A549 (cell line): ENCODE measurements at regions not wholly inside any gene's neighbourhood (a gene's known extent, or its start where the extent isn't known, plus 50 kb on each side); places are given as distances from the start of the nearest gene placed in this dataset.

Experiments used
- CBX2 ChIP-seq: fragments of 200-600 bp; sonication (generic); IDR thresholded peaks from 2 replicates; pipeline ENCODE4 v1.6.1; 2016; ENCODE audit warnings: low read depth, mild to moderate bottlenecking, borderline replicate concordance
- CEBPB ChIP-seq, 2 experiments: fragments of >200 bp in 1 of 2; sonication (Bioruptor Twin) in 1 of 2; formaldehyde crosslinking in 1 of 2; IDR thresholded peaks; 2 replicates each; pipeline ENCODE4 v1.6.1; 2012 to 2016
- CTCF ChIP-seq: fragments of >200 bp; sonication (Bioruptor Twin); formaldehyde crosslinking; IDR thresholded peaks from 3 replicates; pipeline ENCODE4 v1.5.1; 2016
- EP300 ChIP-seq, 2 experiments: fragments of >200 bp; sonication (Bioruptor Twin); formaldehyde crosslinking; IDR thresholded peaks; 2 replicates in 1 of 2; 3 replicates in 1 of 2; pipeline ENCODE4 v1.6.1; 2016 to 2017
- ESRRA ChIP-seq: fragments of 150-350 bp; IDR thresholded peaks from 2 replicates; pipeline ENCODE4 v1.6.1; 2014; ENCODE audit warnings: mild to moderate bottlenecking, low read length, borderline replicate concordance
- JUN ChIP-seq, 2 experiments: fragments of >200 bp; sonication (Bioruptor Twin); formaldehyde crosslinking; IDR thresholded peaks; 2 replicates in 1 of 2; 3 replicates in 1 of 2; pipeline ENCODE4 v1.6.1; 2016 to 2017
- MYC ChIP-seq: IDR thresholded peaks from 2 replicates; pipeline ENCODE4 v1.6.1; 2012; ENCODE audit warnings: mild to moderate bottlenecking, inconsistent platforms, low read length, improper control_type of control experiment, borderline replicate concordance
- POLR2A ChIP-seq: IDR thresholded peaks from 2 replicates; pipeline ENCODE4 v1.6.1; 2012; ENCODE audit warnings: mild to moderate bottlenecking, low read length
- RNF2 ChIP-seq: fragments of 200-600 bp; sonication (generic); IDR thresholded peaks from 2 replicates; pipeline ENCODE4 v1.6.1; 2016; ENCODE audit warnings: low read depth, mild to moderate bottlenecking, antibody characterized with exemption, moderate library complexity, borderline replicate concordance
- SREBF2 ChIP-seq: fragments of 450-650 bp; IDR thresholded peaks from 2 replicates; pipeline ENCODE4 v1.6.1; 2014; ENCODE audit warnings: mild to moderate bottlenecking, moderate library complexity
- ZSCAN20 ChIP-seq: fragments of 250-450 bp; sonication (Bioruptor Pico); IDR thresholded peaks from 2 replicates; pipeline ENCODE4 v1.8.0; 2022; ENCODE audit warnings: mild to moderate bottlenecking, moderate library complexity
- TF ChIP-seq, protein P1 (sequence below): fragments of 450-650 bp; IDR thresholded peaks from 2 replicates; pipeline ENCODE4 v1.6.1; 2014; ENCODE audit warnings: antibody characterized with exemption
- TF ChIP-seq, protein P2 (sequence below): fragments of 200-600 bp; sonication (generic); IDR thresholded peaks from 2 replicates; pipeline ENCODE4 v1.6.1; 2016; ENCODE audit warnings: antibody characterized with exemption, mild to moderate bottlenecking, moderate library complexity

DNA sequence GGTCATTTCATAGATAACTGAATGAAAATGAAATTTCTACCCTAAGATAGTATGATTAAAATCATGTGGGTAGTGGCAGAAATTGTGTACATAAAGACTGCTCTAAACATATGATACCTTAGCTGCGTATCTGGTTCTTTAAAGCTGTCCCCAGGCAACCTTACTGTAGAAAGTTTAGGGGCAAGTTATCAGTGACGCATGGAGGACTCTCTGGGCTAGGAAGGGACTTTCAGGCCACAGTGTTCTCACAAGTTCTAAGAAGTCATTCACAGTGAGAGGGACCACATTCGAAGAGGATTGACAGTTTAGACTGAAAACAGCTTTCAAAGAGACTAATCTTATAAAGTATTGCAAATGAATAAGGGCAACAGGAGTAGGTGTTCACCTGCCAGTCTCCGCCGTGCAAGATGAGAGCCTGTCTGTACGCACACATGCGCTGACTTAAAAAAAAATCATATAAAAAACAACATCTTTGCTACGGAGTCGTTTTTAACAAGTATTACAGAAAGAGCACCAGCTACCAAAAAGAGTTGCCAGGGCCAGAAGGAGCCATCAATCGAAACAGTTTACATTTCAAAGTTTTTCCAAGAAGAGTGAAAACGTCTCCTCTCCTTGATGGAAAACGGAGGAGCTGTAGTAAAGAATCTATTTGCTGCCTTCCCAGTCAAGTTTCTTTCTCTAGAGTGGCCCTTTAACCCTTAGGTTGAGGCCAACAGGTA lies 146.3 kb downstream of the CETN3 start:
- TF ChIP-seq ESRRA = no peak
- TF ChIP-seq ZSCAN20 (CRISPR knock-in tag) = no peak
- TF ChIP-seq JUN (IDR thresholded peaks at IDR 0.05) = no peak
- no peak for TF ChIP-seq MYC
- no peak for TF ChIP-seq CTCF
- no peak for TF ChIP-seq EP300 (IDR thresholded peaks at IDR 0.05)
- no peak for TF ChIP-seq POLR2A
- no peak for TF ChIP-seq CEBPB (IDR thresholded peaks at IDR 0.05)
- TF ChIP-seq, protein P1, sequence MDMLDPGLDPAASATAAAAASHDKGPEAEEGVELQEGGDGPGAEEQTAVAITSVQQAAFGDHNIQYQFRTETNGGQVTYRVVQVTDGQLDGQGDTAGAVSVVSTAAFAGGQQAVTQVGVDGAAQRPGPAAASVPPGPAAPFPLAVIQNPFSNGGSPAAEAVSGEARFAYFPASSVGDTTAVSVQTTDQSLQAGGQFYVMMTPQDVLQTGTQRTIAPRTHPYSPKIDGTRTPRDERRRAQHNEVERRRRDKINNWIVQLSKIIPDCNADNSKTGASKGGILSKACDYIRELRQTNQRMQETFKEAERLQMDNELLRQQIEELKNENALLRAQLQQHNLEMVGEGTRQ = no peak
- TF ChIP-seq, protein P2, sequence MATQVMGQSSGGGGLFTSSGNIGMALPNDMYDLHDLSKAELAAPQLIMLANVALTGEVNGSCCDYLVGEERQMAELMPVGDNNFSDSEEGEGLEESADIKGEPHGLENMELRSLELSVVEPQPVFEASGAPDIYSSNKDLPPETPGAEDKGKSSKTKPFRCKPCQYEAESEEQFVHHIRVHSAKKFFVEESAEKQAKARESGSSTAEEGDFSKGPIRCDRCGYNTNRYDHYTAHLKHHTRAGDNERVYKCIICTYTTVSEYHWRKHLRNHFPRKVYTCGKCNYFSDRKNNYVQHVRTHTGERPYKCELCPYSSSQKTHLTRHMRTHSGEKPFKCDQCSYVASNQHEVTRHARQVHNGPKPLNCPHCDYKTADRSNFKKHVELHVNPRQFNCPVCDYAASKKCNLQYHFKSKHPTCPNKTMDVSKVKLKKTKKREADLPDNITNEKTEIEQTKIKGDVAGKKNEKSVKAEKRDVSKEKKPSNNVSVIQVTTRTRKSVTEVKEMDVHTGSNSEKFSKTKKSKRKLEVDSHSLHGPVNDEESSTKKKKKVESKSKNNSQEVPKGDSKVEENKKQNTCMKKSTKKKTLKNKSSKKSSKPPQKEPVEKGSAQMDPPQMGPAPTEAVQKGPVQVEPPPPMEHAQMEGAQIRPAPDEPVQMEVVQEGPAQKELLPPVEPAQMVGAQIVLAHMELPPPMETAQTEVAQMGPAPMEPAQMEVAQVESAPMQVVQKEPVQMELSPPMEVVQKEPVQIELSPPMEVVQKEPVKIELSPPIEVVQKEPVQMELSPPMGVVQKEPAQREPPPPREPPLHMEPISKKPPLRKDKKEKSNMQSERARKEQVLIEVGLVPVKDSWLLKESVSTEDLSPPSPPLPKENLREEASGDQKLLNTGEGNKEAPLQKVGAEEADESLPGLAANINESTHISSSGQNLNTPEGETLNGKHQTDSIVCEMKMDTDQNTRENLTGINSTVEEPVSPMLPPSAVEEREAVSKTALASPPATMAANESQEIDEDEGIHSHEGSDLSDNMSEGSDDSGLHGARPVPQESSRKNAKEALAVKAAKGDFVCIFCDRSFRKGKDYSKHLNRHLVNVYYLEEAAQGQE = no peak
- no peak for TF ChIP-seq CBX2
- TF ChIP-seq RNF2 = no peak
- TF ChIP-seq SREBF2 = no peak
